Vagina (tissue), 2 donors: ENCODE measurements at regions not wholly inside any gene's neighbourhood (a gene's known extent, or its start where the extent isn't known, plus 50 kb on each side); places are given as distances from the start of the nearest gene placed in this dataset.

ENCODE experiments used
- DNase-seq, 2 donors: peaks; one replicate each; pipeline ENCODE4 v3.0.0-alpha.2; 2017; ENCODE audit errors: extremely low spot score in 2 of 2
- H3K27ac ChIP-seq: fragments of 200-600 bp; sonication (generic); one replicate; pipeline ENCODE4 v1.5.1; 2019
- H3K27me3 ChIP-seq: fragments of 200-600 bp; sonication (generic); one replicate; pipeline ENCODE4 v1.5.1; 2019
- H3K36me3 ChIP-seq, 2 donors: fragments of 200-600 bp; sonication (generic); one replicate each; pipeline ENCODE4 v1.5.1; 2017 to 2019
- H3K4me1 ChIP-seq: fragments of 200-600 bp; sonication (generic); one replicate; pipeline ENCODE4 v1.5.1; 2019
- H3K4me3 ChIP-seq, 2 donors: fragments of 200-600 bp; sonication (generic); 1 replicate in 1 of 2; 2 replicates in 1 of 2; pipeline ENCODE4 v1.5.1; 2016 to 2019
- H3K9me3 ChIP-seq: fragments of 200-600 bp; sonication (generic); one replicate; pipeline ENCODE4 v1.5.1; 2019
- POLR2A ChIP-seq, 2 donors: fragments of 450-650 bp; IDR thresholded peaks; one replicate each; pipeline ENCODE4 v1.6.1; 2017; ENCODE audit warnings: antibody characterized with exemption in 2 of 2, mild to moderate bottlenecking in 2 of 2, moderate library complexity in 2 of 2
- POLR2AphosphoS5 ChIP-seq, 2 donors: sonication (generic); formaldehyde crosslinking; IDR thresholded peaks; one replicate each; pipeline ENCODE4 v1.9.0; 2017; ENCODE audit warnings: antibody characterized with exemption in 2 of 2, mild to moderate bottlenecking in 2 of 2, low read depth in 1 of 2; ENCODE audit not compliant: insufficient read depth in 1 of 2
- intact Hi-C: fragments of 100-400 bp; cut with DNase I; formaldehyde crosslinking; loops from one replicate; pipeline ENCODE4 v1.15.1; 2023
- TF ChIP-seq, protein P1 (sequence below), 3 experiments: fragments of 450-650 bp in 2 of 3; fragments of 200-600 bp in 1 of 3; sonication (generic) in 1 of 3; IDR thresholded peaks; one replicate each; pipeline ENCODE4 v1.5.1; 2017 to 2019; ENCODE audit warnings: antibody characterized with exemption in 3 of 3, mild to moderate bottlenecking in 2 of 3, moderate library complexity in 2 of 3

DNA sequence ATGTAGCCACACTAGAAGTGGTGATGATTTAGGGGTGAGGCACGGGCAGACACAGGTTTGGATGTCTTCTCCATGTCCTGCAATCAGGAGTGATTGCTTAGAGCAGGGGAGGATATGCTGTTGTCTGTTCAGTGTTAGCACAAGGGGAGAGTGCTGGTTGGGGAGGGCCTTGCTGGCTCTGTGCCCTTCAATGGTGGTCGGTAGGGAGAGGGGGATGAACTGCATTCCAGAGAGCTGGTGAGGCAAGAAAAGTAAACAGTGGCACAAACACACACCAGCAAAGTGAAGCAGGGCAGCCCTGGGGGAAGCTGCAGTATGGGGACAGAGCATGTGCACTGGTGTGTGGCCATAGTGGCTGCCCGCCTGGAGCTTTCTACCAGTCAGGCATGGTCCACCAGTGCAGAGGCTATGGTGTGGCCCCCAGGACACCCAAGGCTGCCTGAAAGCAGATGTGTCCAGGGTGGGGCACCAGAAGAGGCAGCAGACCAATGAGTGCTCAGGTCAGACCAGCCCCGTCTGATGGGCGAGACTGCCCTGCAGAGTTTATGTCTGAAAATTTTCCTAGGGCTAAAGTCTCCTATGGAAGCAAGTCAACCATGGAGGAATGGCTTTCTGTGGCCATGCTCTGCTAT is 1676.9 kb downstream of the PCDH9 start:
- H3K4me3 ChIP-seq, result no peak overlapping the region
- H3K9me3 ChIP-seq, result no peaks in the 10 kb centered on the region
- no peaks in the 10 kb centered on the region for H3K27me3 ChIP-seq
- no peaks in the 10 kb centered on the region for H3K4me1 ChIP-seq
- intact Hi-C loops, result no loop called here
- TF ChIP-seq POLR2AphosphoS5 (IDR thresholded peaks at IDR 0.05; ENCODE audit: insufficient read depth in 1 of 2, low read depth in 1 of 2) (no peak), POLR2A (IDR thresholded peaks at IDR 0.05) (no peak)
- TF ChIP-seq, protein P1, sequence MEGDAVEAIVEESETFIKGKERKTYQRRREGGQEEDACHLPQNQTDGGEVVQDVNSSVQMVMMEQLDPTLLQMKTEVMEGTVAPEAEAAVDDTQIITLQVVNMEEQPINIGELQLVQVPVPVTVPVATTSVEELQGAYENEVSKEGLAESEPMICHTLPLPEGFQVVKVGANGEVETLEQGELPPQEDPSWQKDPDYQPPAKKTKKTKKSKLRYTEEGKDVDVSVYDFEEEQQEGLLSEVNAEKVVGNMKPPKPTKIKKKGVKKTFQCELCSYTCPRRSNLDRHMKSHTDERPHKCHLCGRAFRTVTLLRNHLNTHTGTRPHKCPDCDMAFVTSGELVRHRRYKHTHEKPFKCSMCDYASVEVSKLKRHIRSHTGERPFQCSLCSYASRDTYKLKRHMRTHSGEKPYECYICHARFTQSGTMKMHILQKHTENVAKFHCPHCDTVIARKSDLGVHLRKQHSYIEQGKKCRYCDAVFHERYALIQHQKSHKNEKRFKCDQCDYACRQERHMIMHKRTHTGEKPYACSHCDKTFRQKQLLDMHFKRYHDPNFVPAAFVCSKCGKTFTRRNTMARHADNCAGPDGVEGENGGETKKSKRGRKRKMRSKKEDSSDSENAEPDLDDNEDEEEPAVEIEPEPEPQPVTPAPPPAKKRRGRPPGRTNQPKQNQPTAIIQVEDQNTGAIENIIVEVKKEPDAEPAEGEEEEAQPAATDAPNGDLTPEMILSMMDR (IDR thresholded peaks at IDR 0.05), result no peak
- no peaks in the 10 kb centered on the region for H3K36me3 ChIP-seq
- DNase-seq, result no peak
- no peak overlapping the region for H3K27ac ChIP-seq

GRCh38 chr13:65551208-65551607 is 1678.9 kb downstream of the PCDH9 start:
- Histone ChIP-seq H3K9me3 (no peaks in the 10 kb centered on the region), H3K27me3 (no peaks in the 10 kb centered on the region), H3K4me1 (no peaks in the 10 kb centered on the region), H3K27ac (no peak overlapping the region), H3K36me3 (no peaks in the 10 kb centered on the region), H3K4me3 (no peak overlapping the region)
- DNase-seq, result no peak
- intact Hi-C loops, result no loop called here
- TF ChIP-seq, protein P1 (IDR thresholded peaks at IDR 0.05), result no peak
- TF ChIP-seq POLR2AphosphoS5 (IDR thresholded peaks at IDR 0.05; ENCODE audit: insufficient read depth in 1 of 2, low read depth in 1 of 2) (no peak), POLR2A (IDR thresholded peaks at IDR 0.05) (no peak)

DNA sequence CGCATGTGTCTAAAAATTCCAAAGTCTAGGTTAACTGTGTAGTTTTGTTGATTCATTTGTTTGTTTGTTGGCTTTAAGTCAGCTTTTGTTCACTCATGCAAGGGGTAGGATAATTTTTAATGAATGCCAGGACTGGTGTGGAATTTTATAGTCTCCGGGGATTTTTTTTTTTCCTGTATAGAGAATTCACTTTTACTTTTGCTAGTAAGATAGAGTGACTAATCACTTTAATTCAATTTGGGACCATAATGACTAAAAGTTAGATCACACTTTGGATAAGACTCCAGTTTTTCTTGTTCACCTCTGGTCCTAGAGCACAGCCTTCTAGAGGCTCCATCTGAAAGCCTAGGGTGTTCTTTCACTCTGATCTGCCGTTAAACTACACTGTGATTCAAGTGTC is 1690.0 kb downstream of the PCDH9 start:
- intact Hi-C loops, result no loop called here
- H3K27me3 ChIP-seq, result no peaks in the 10 kb centered on the region
- TF ChIP-seq POLR2A (IDR thresholded peaks at IDR 0.05) (no peak), POLR2AphosphoS5 (IDR thresholded peaks at IDR 0.05; ENCODE audit: insufficient read depth in 1 of 2, low read depth in 1 of 2) (no peak)
- TF ChIP-seq, protein P1 (IDR thresholded peaks at IDR 0.05), result no peak
- no peak for DNase-seq
- H3K9me3 ChIP-seq, result no peaks in the 10 kb centered on the region
- no peak overlapping the region for H3K27ac ChIP-seq
- H3K4me1 ChIP-seq, result no peaks in the 10 kb centered on the region
- no peak overlapping the region for H3K4me3 ChIP-seq
- H3K36me3 ChIP-seq, result no peaks in the 10 kb centered on the region

- Histone ChIP-seq H3K4me3 (no peak overlapping the region), H3K36me3 (no peaks in the 10 kb centered on the region), H3K27ac (no peak overlapping the region), H3K4me1 (no peaks in the 10 kb centered on the region), H3K27me3 (no peaks in the 10 kb centered on the region), H3K9me3 (no peaks in the 10 kb centered on the region)
- intact Hi-C loops, result no loop called here
- TF ChIP-seq POLR2AphosphoS5 (IDR thresholded peaks at IDR 0.05; ENCODE audit: insufficient read depth in 1 of 2, low read depth in 1 of 2) (no peak), POLR2A (IDR thresholded peaks at IDR 0.05) (no peak)
- TF ChIP-seq, protein P1 (IDR thresholded peaks at IDR 0.05), result no peak
- DNase-seq, result no peak
Measured at GRCh38 chr13:65535370-65535769, 1694.8 kb downstream of the PCDH9 start.

GRCh38 chr13:65532231-65532630 is 1697.9 kb downstream of the PCDH9 start:
- DNase-seq, result no peak
- Histone ChIP-seq H3K36me3 (no peaks in the 10 kb centered on the region), H3K27ac (no peak overlapping the region), H3K27me3 (no peaks in the 10 kb centered on the region), H3K4me3 (no peak overlapping the region), H3K9me3 (no peaks in the 10 kb centered on the region), H3K4me1 (no peaks in the 10 kb centered on the region)
- intact Hi-C loops, result no loop called here
- TF ChIP-seq, protein P1 (IDR thresholded peaks at IDR 0.05), result no peak
- TF ChIP-seq POLR2A (IDR thresholded peaks at IDR 0.05) (no peak), POLR2AphosphoS5 (IDR thresholded peaks at IDR 0.05; ENCODE audit: insufficient read depth in 1 of 2, low read depth in 1 of 2) (no peak)
